ENCODE measurements at regions not wholly inside any gene's neighbourhood (a gene's known extent, or its start where the extent isn't known, plus 50 kb on each side); places are given as distances from the start of the nearest gene placed in this dataset.

DNA sequence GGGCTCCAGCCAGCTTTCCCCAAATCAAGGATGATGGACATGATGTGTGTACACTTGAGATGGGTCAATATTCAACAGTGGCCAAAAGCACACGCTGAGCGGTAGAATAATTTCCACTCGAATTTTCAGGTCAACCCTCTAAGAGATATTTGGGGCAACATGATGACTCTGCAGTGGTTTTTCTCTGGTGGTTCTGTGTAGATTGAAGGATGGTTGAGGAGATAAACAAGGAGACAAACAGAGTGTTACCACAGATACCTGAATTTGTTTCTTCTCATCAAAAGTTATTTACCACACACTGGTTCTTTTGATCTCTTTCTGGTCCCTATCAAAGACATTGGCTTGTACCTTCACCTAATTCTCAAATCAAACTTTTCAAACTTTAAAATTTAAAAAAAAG lies 242.0 kb downstream of the ETS1 start:
- TF ChIP-seq, protein P1, sequence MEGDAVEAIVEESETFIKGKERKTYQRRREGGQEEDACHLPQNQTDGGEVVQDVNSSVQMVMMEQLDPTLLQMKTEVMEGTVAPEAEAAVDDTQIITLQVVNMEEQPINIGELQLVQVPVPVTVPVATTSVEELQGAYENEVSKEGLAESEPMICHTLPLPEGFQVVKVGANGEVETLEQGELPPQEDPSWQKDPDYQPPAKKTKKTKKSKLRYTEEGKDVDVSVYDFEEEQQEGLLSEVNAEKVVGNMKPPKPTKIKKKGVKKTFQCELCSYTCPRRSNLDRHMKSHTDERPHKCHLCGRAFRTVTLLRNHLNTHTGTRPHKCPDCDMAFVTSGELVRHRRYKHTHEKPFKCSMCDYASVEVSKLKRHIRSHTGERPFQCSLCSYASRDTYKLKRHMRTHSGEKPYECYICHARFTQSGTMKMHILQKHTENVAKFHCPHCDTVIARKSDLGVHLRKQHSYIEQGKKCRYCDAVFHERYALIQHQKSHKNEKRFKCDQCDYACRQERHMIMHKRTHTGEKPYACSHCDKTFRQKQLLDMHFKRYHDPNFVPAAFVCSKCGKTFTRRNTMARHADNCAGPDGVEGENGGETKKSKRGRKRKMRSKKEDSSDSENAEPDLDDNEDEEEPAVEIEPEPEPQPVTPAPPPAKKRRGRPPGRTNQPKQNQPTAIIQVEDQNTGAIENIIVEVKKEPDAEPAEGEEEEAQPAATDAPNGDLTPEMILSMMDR (conservative IDR thresholded peaks at IDR 0.05; ENCODE audit: low read length) = no peak
- no peak for TF ChIP-seq EZH2phosphoT487 (IDR thresholded peaks at IDR 0.05; ENCODE audit: borderline replicate concordance)
